ENCODE measurements at regions not wholly inside any gene's neighbourhood (a gene's known extent, or its start where the extent isn't known, plus 50 kb on each side); places are given as distances from the start of the nearest gene placed in this dataset.
"Not testable (repeated sequence)": the region's sequence is repeated elsewhere in the genome, so short reads cannot be mapped to it uniquely, and the experiment has no call there.

- DNase-seq, result no peak
Measured at GRCh38 chr10:65778753-65779152, 1147.1 kb upstream of the LRRTM3 start.

GRCh38 chr10:65779985-65780384 lies 1145.9 kb upstream of the LRRTM3 start:
- no peak for DNase-seq

GRCh38 chr10:65786279-65786678 lies 1139.6 kb upstream of the LRRTM3 start:
- no peak for DNase-seq

- DNase-seq, result no peak
Measured at GRCh38 chr10:65787571-65787970, 1138.3 kb upstream of the LRRTM3 start.

GRCh38 chr10:65788271-65788670 lies 1137.6 kb upstream of the LRRTM3 start:
- no peak for DNase-seq

- DNase-seq, result no peak
Measured at GRCh38 chr10:65791979-65792378, 1133.9 kb upstream of the LRRTM3 start.

GRCh38 chr10:65793738-65794425 lies 1132.0 kb upstream of the LRRTM3 start:
- DNase-seq, result no peak

GRCh38 chr10:65794861-65795260 lies 1131.0 kb upstream of the LRRTM3 start:
- DNase-seq, result not testable (repeated sequence)

- no peak for DNase-seq
Measured at GRCh38 chr10:65796472-65796871, 1129.4 kb upstream of the LRRTM3 start.

- no peak for DNase-seq
Measured at GRCh38 chr10:65798133-65798532, 1127.7 kb upstream of the LRRTM3 start.

GRCh38 chr10:65802391-65802790 lies 1123.4 kb upstream of the LRRTM3 start:
- DNase-seq, result no peak

- DNase-seq, result no peak
Measured at GRCh38 chr10:65805511-65805910, 1120.3 kb upstream of the LRRTM3 start.

- DNase-seq, result no peak
Measured at GRCh38 chr10:65805993-65806392, 1119.8 kb upstream of the LRRTM3 start.

- no peak for DNase-seq
Measured at GRCh38 chr10:65808687-65809333, 1117.0 kb upstream of the LRRTM3 start.

GRCh38 chr10:65811931-65812525 lies 1113.8 kb upstream of the LRRTM3 start:
- DNase-seq, result no peak

- DNase-seq, result no peak
Measured at GRCh38 chr10:65816536-65816935, 1109.3 kb upstream of the LRRTM3 start.

GRCh38 chr10:65818990-65819389 lies 1106.8 kb upstream of the LRRTM3 start:
- no peak for DNase-seq

GRCh38 chr10:65827359-65827758 lies 1098.5 kb upstream of the LRRTM3 start:
- no peak for DNase-seq

- DNase-seq, result no peak
Measured at GRCh38 chr10:65838811-65839210, 1087.0 kb upstream of the LRRTM3 start.

GRCh38 chr10:65843203-65843602 lies 1082.6 kb upstream of the LRRTM3 start:
- DNase-seq, result no peak

GRCh38 chr10:65845916-65846315 lies 1079.9 kb upstream of the LRRTM3 start:
- DNase-seq, result no peak

GRCh38 chr10:65846541-65846940 lies 1079.3 kb upstream of the LRRTM3 start:
- no peak for DNase-seq

GRCh38 chr10:65846949-65847348 lies 1078.9 kb upstream of the LRRTM3 start:
- DNase-seq, result no peak

Measured in CD4-positive, alpha-beta T cell treated with Interleukin-10 for 1 hour (primary cell).